ENCODE measurements at regions not wholly inside any gene's neighbourhood (a gene's known extent, or its start where the extent isn't known, plus 50 kb on each side); places are given as distances from the start of the nearest gene placed in this dataset.
"Not testable (repeated sequence)": the region's sequence is repeated elsewhere in the genome, so short reads cannot be mapped to it uniquely, and the experiment has no call there.

DNA sequence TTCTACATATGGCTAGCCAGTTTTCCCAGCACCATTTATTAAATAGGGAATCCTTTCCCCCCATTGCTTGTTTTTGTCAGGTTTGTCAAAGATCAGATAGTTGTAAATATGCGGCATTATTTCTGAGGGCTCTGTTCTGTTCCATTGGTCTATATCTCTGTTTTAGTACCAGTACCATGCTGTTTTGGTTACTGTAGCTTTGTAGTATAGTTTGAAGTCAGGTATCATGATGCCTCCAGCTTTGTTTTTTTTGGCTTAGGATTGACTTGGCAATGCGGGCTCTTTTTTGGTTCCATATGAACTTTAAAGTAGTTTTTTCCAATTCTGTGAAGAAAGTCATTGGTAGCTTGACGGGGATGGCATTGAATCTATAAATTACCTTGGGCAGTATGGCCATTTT is 60.0 kb upstream of the GPC3 start:
- not testable (repeated sequence) for H3K36me3 Mint-ChIP-seq; H3K4me3 Mint-ChIP-seq; H3K27me3 Mint-ChIP-seq (ENCODE audit: low read depth); H3K27ac Mint-ChIP-seq; DNase-seq (ENCODE audit: low spot score in 2 of 2, unreplicated experiment in 2 of 2); H3K4me1 Mint-ChIP-seq
- peaks cover 26% of the 10 kb centered on the region for H3K9me3 Mint-ChIP-seq

DNA sequence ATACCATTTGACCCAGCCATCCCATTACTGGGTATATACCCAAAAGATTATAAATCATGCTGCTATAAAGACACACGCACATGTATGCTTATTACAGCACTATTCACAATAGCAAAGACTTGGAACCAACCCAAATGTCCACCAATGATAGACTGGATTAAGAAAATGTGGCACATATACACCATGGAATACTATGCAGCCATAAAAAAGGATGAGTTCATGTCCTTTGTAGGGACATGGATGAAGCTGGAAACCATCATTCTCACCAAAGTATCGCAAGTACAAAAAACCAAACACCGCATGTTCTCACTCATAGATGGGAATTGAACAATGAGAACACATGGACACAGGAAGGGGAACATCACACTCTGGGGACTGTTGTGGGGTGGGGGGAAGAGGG is 81.7 kb upstream of the GPC3 start:
- not testable (repeated sequence) for DNase-seq (ENCODE audit: low spot score in 2 of 2, unreplicated experiment in 2 of 2); H3K36me3 Mint-ChIP-seq; H3K27me3 Mint-ChIP-seq (ENCODE audit: low read depth); H3K4me1 Mint-ChIP-seq; H3K27ac Mint-ChIP-seq; H3K4me3 Mint-ChIP-seq
- H3K9me3 Mint-ChIP-seq = peaks cover 20% of the 10 kb centered on the region

DNA sequence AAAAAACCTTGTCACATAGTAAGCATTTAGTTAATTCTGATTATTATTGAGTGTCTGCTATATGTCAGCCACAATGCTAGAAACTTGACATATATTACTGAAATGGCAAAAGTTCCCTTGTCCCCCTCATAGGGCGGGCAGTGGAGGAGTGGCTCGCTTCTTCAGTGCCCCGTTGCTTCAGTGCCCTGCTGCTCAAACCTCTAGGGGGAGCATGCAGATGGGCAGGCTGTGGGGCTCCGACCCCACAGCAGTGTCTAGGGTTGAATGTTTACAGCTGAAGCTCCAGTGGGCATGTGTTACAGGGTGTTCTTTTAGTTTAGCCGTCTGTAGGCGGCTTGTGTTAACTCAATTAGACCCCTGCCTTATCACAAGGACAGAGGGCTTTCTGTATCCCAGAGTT is 86.5 kb upstream of the GPC3 start:
- H3K4me1 Mint-ChIP-seq; H3K27me3 Mint-ChIP-seq (ENCODE audit: low read depth); H3K4me3 Mint-ChIP-seq; H3K36me3 Mint-ChIP-seq; DNase-seq (ENCODE audit: low spot score in 2 of 2, unreplicated experiment in 2 of 2); H3K27ac Mint-ChIP-seq; H3K9me3 Mint-ChIP-seq: not testable (repeated sequence)

DNA sequence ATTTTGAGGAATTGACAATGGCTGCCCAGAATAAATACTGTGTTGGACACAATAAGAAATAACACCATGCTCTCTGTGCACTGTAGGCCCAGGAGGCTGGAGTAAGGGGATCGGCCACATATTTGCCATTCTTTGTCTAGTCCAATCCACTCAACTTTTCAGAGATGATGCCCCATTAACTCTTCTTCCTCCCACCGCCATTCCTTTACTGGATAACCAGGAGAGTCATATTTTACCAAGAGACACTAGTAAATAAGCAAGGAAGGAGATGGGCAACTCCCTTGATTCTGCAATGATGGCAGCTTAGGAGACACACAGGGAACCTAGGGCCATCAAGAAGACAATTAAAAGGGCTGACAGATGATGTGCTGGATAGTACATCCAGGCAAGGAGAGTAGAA is 87.9 kb upstream of the GPC3 start:
- no peak for DNase-seq (ENCODE audit: low spot score in 2 of 2, unreplicated experiment in 2 of 2)
- Mint-ChIP-seq H3K27ac (no peak overlapping the region), H3K36me3 (no peaks in the 10 kb centered on the region), H3K27me3 (ENCODE audit: low read depth) (no peaks in the 10 kb centered on the region), H3K4me3 (no peak overlapping the region), H3K9me3 (peaks cover 13% of the 10 kb centered on the region), H3K4me1 (no peaks in the 10 kb centered on the region)
- TF ChIP-seq, protein P1, sequence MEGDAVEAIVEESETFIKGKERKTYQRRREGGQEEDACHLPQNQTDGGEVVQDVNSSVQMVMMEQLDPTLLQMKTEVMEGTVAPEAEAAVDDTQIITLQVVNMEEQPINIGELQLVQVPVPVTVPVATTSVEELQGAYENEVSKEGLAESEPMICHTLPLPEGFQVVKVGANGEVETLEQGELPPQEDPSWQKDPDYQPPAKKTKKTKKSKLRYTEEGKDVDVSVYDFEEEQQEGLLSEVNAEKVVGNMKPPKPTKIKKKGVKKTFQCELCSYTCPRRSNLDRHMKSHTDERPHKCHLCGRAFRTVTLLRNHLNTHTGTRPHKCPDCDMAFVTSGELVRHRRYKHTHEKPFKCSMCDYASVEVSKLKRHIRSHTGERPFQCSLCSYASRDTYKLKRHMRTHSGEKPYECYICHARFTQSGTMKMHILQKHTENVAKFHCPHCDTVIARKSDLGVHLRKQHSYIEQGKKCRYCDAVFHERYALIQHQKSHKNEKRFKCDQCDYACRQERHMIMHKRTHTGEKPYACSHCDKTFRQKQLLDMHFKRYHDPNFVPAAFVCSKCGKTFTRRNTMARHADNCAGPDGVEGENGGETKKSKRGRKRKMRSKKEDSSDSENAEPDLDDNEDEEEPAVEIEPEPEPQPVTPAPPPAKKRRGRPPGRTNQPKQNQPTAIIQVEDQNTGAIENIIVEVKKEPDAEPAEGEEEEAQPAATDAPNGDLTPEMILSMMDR (IDR thresholded peaks at IDR 0.05; ENCODE audit: unreplicated experiment) = no peak

DNA sequence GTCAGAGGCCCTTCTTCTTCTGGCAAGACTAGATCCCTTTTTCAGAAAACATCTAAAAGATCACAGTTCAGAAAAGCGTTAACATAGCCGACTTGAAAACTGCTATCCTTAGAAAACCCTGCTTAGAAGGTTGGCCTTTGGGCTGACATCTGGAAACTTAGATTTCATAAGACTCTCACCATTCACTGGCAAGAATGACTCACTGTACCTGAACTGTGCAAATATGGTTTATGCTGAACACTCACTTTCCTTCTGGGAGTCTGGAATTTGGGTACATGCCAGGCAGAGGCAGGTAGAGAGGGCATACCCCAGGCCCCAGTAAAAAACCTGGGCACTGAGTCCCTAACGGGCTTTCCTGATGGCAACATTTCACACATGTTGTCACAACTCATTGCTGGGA is 88.8 kb upstream of the GPC3 start:
- H3K27me3 Mint-ChIP-seq (ENCODE audit: low read depth) = no peaks in the 10 kb centered on the region
- TF ChIP-seq, protein P1 (IDR thresholded peaks at IDR 0.05; ENCODE audit: unreplicated experiment) = no peak
- no peak for DNase-seq (ENCODE audit: low spot score in 2 of 2, unreplicated experiment in 2 of 2)
- H3K36me3 Mint-ChIP-seq = no peaks in the 10 kb centered on the region
- no peaks in the 10 kb centered on the region for H3K4me1 Mint-ChIP-seq
- H3K9me3 Mint-ChIP-seq = peaks cover 21% of the 10 kb centered on the region
- H3K27ac Mint-ChIP-seq = no peak overlapping the region
- H3K4me3 Mint-ChIP-seq = no peak overlapping the region

DNA sequence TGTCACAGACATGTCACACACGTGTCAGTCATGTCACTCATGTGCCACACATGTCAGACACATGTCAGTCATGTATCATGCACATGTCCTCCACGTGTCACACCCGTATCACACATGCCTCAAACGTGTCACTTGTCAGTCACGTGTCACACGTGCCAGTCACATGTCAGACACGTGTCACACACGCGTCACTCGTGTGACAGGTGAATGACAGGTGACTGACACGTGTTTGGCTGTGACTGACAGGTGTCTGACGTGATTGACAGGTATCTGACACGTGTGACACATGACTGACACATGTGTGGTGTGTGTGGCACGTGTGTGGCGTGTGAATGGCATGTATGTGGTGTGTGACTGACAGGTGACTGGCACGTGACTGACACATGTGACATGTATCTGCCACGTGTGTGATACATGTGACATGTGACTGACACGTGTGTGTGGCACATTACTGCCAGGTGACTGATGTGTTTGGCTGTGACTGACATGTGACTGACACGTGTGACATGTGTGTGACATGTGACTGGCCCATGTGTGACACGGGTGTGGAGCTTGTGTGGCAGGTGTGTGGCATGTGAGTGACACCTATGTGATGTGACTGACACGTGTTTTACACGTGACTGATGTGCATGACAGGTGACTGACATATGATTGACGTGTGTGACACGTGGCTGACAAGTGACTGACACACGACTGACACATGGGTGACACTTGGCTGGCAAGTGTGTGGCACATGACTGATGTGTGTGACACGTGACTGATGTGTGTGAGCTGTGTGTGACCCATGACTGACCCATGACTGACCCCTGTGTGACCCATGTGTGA is 90.7 kb upstream of the GPC3 start:
- TF ChIP-seq, protein P1 (IDR thresholded peaks at IDR 0.05; ENCODE audit: unreplicated experiment) = no peak
- Mint-ChIP-seq H3K27me3 (ENCODE audit: low read depth) (no peaks in the 10 kb centered on the region), H3K4me1 (no peaks in the 10 kb centered on the region), H3K9me3 (peaks cover 31% of the 10 kb centered on the region), H3K36me3 (no peaks in the 10 kb centered on the region), H3K27ac (no peak overlapping the region), H3K4me3 (no peak overlapping the region)
- no peak for DNase-seq (ENCODE audit: low spot score in 2 of 2, unreplicated experiment in 2 of 2)

DNA sequence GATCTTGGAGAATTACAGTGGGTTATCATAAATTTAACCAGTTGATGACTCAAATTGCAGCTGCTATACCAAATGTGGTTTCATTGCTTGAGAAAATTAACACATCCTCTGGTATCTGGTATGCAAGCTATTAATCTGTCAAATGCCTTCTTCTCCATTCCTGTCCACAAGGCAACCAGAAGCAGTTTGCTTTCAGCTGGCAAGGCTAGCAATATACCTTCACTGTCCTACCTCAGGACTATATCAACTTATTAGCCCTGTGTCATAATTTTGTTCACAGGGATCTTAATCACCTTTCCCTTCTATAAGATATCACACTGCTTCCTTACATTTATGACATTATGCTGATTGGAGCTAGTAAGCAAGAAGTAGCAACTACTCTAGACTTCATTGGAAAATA is 110.0 kb upstream of the GPC3 start:
- TF ChIP-seq, protein P1 (IDR thresholded peaks at IDR 0.05; ENCODE audit: unreplicated experiment) = no peak
- no peaks in the 10 kb centered on the region for H3K4me1 Mint-ChIP-seq
- no peak overlapping the region for H3K27ac Mint-ChIP-seq
- DNase-seq (ENCODE audit: low spot score in 2 of 2, unreplicated experiment in 2 of 2) = no peak
- no peak overlapping the region for H3K4me3 Mint-ChIP-seq
- H3K27me3 Mint-ChIP-seq (ENCODE audit: low read depth) = no peaks in the 10 kb centered on the region
- no peaks in the 10 kb centered on the region for H3K36me3 Mint-ChIP-seq
- peaks cover 28% of the 10 kb centered on the region for H3K9me3 Mint-ChIP-seq

All from mesothelial cell of epicardium (in vitro differentiated cells).